Mucosa of descending colon (tissue), 3 donors: ENCODE measurements at regions not wholly inside any gene's neighbourhood (a gene's known extent, or its start where the extent isn't known, plus 50 kb on each side); places are given as distances from the start of the nearest gene placed in this dataset.

Source experiments
- ATAC-seq: fragments of 200-7000 bp; cut with Tn5 transposase; one replicate; pipeline ENCODE4 v1.9.1; 2020; ENCODE audit warnings: mild to moderate bottlenecking, moderate library complexity
- DNase-seq, 3 donors: peaks; one replicate each; pipeline ENCODE4 v3.0.0-alpha.2; 2020
- H3K36me3 ChIP-seq: fragments of 200-600 bp; one replicate; pipeline ENCODE4 v1.8.0; 2021; ENCODE audit warnings: low read depth, mild to moderate bottlenecking
- H3K4me1 ChIP-seq: fragments of 200-600 bp; one replicate; pipeline ENCODE4 v1.8.0; 2021; ENCODE audit warnings: low read depth, mild to moderate bottlenecking
- H3K4me3 ChIP-seq: fragments of 200-600 bp; one replicate; pipeline ENCODE4 v1.8.0; 2021; ENCODE audit warnings: mild to moderate bottlenecking
- H3K9me3 ChIP-seq: fragments of 200-600 bp; one replicate; pipeline ENCODE4 v1.8.0; 2021; ENCODE audit warnings: mild to moderate bottlenecking
- CTCF ChIP-seq: fragments of 200-600 bp; IDR thresholded peaks from one replicate; pipeline ENCODE4 v1.8.0; 2022; ENCODE audit warnings: antibody characterized with exemption, mild to moderate bottlenecking
- intact Hi-C, 2 donors: fragments of 100-400 bp; cut with DNase I in 1 of 2; cut with micrococcal nuclease in 1 of 2; formaldehyde crosslinking; loops; one replicate each; pipeline versions ENCODE4 v1.11.0 to v1.11.1; 2022; cut with DNase I, micrococcal nuclease
- donor health status: DM: no; HTN: no; CAD: no; lungs with moderate emphysema.
- donor health status: DM: no; HTN: no; CAD: no.
- donor health status: DM: no; HTN: yes; CAD: no.

- Histone ChIP-seq H3K4me3 (no peak overlapping the region), H3K36me3 (no peaks in the 10 kb centered on the region), H3K4me1 (peaks cover 17% of the 10 kb centered on the region), H3K9me3 (no peaks in the 10 kb centered on the region)
- no peak for TF ChIP-seq CTCF
- intact Hi-C loops: no loop called here
- no peak for ATAC-seq
- no peak for DNase-seq
Observed at GRCh38 chr9:2565676-2566340, 55.8 kb upstream of the VLDLR start.

- ATAC-seq: peak; percentile 70
- Histone ChIP-seq H3K4me3 (no peak overlapping the region), H3K36me3 (no peaks in the 10 kb centered on the region), H3K9me3 (no peaks in the 10 kb centered on the region), H3K4me1 (peaks cover 28% of the 10 kb centered on the region)
- peak in 1 of 3 donors; percentile 24 for DNase-seq
- intact Hi-C loops: no loop called here
- no peak for TF ChIP-seq CTCF
Observed at GRCh38 chr9:2567922-2568321, 53.7 kb upstream of the VLDLR start.

- Histone ChIP-seq H3K36me3 (no peaks in the 10 kb centered on the region), H3K9me3 (no peaks in the 10 kb centered on the region), H3K4me1 (peaks cover 28% of the 10 kb centered on the region), H3K4me3 (no peak overlapping the region)
- peak in 1 of 3 donors; percentile 16 for DNase-seq
- intact Hi-C loops: no loop called here
- peak; percentile 50 for ATAC-seq
- no peak for TF ChIP-seq CTCF
Observed at GRCh38 chr9:2568689-2569088, 52.9 kb upstream of the VLDLR start.

- ATAC-seq: peak; percentile 95
Observed at GRCh38 chr9:2570615-2571479, 50.7 kb upstream of the VLDLR start.

More at GRCh38 chr9:2570615-2571479, 50.7 kb upstream of the VLDLR start:
- intact Hi-C loops: no loop called here
- peaks cover 28% of the 10 kb centered on the region for H3K4me1 ChIP-seq
- no peak for TF ChIP-seq CTCF
- no peaks in the 10 kb centered on the region for H3K9me3 ChIP-seq
- H3K4me3 ChIP-seq: no peak overlapping the region
- H3K36me3 ChIP-seq: no peaks in the 10 kb centered on the region
- DNase-seq: peak; percentile 92 to 95 (median 93)
